ENCODE measurements at regions not wholly inside any gene's neighbourhood (a gene's known extent, or its start where the extent isn't known, plus 50 kb on each side); places are given as distances from the start of the nearest gene placed in this dataset.

- DNase-seq = no peak
Observed at GRCh38 chr21:36532769-36533467, 53.0 kb upstream of the CLDN14 start.

GRCh38 chr21:36533468-36533848, 53.5 kb upstream of the CLDN14 start:
- DNase-seq = no peak

GRCh38 chr21:36534656-36535055, 54.7 kb upstream of the CLDN14 start:
- DNase-seq = no peak

GRCh38 chr21:36535618-36536241, 55.8 kb upstream of the CLDN14 start:
- no peak for DNase-seq

GRCh38 chr21:36538761-36539160, 58.8 kb upstream of the CLDN14 start:
- DNase-seq = no peak

- DNase-seq = no peak
Observed at GRCh38 chr21:36539434-36540150, 59.7 kb upstream of the CLDN14 start.

GRCh38 chr21:36540700-36541099, 60.8 kb upstream of the CLDN14 start:
- DNase-seq = no peak

- DNase-seq = no peak
Observed at GRCh38 chr21:36541721-36542139, 61.8 kb upstream of the CLDN14 start.

GRCh38 chr21:36542312-36543101, 62.6 kb upstream of the CLDN14 start:
- no peak for DNase-seq

GRCh38 chr21:36543924-36544323, 64.0 kb upstream of the CLDN14 start:
- DNase-seq = no peak

- no peak for DNase-seq
Observed at GRCh38 chr21:36544545-36544944, 64.6 kb upstream of the CLDN14 start.

- DNase-seq = no peak
Observed at GRCh38 chr21:36545776-36546511, 66.0 kb upstream of the CLDN14 start.

- DNase-seq = no peak
Observed at GRCh38 chr21:36547464-36547863, 67.5 kb upstream of the CLDN14 start.

- no peak for DNase-seq
Observed at GRCh38 chr21:36548866-36549265, 68.9 kb upstream of the CLDN14 start.

GRCh38 chr21:36549470-36549869, 69.5 kb upstream of the CLDN14 start:
- DNase-seq = no peak

- no peak for DNase-seq
Observed at GRCh38 chr21:36550761-36551160, 70.8 kb upstream of the CLDN14 start.

GRCh38 chr21:36551321-36551720, 71.4 kb upstream of the CLDN14 start:
- DNase-seq = no peak

- DNase-seq = no peak
Observed at GRCh38 chr21:36551731-36552433, 72.0 kb upstream of the CLDN14 start.

GRCh38 chr21:36552434-36552785, 72.5 kb upstream of the CLDN14 start:
- no peak for DNase-seq

- DNase-seq = no peak
Observed at GRCh38 chr21:36553406-36553805, 73.5 kb upstream of the CLDN14 start.

- no peak for DNase-seq
Observed at GRCh38 chr21:36554411-36555157, 74.7 kb upstream of the CLDN14 start.
